ENCODE measurements at regions not wholly inside any gene's neighbourhood (a gene's known extent, or its start where the extent isn't known, plus 50 kb on each side); places are given as distances from the start of the nearest gene placed in this dataset.

DNA sequence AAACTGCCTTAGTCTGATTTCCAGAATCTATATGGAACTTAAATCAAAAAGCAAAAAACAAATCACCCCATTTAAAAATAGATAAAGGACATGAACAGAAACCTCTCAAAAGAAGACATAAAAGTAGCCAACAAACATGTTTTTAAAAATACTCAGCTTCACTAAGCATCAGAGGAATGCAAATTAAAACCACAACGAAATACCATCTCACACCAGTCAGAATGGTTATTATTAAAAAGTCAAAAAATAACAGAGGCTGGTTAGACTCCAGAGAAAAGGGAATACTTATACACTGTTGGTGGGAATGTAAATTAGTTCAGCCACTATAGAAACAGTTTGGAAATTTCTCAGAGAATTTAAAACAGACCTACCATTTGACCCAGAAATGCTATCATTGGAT lies 367.9 kb downstream of the ZIC4 start:
- DNase-seq (ENCODE audit: low spot score): no peak
- TF ChIP-seq, protein P1, sequence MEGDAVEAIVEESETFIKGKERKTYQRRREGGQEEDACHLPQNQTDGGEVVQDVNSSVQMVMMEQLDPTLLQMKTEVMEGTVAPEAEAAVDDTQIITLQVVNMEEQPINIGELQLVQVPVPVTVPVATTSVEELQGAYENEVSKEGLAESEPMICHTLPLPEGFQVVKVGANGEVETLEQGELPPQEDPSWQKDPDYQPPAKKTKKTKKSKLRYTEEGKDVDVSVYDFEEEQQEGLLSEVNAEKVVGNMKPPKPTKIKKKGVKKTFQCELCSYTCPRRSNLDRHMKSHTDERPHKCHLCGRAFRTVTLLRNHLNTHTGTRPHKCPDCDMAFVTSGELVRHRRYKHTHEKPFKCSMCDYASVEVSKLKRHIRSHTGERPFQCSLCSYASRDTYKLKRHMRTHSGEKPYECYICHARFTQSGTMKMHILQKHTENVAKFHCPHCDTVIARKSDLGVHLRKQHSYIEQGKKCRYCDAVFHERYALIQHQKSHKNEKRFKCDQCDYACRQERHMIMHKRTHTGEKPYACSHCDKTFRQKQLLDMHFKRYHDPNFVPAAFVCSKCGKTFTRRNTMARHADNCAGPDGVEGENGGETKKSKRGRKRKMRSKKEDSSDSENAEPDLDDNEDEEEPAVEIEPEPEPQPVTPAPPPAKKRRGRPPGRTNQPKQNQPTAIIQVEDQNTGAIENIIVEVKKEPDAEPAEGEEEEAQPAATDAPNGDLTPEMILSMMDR (IDR thresholded peaks at IDR 0.05; ENCODE audit: extremely low read depth, missing control alignments): no peak

- TF ChIP-seq, protein P1 (IDR thresholded peaks at IDR 0.05; ENCODE audit: extremely low read depth, missing control alignments): no peak
- no peak for DNase-seq (ENCODE audit: low spot score)
Measured at GRCh38 chr3:147034359-147034758, 372.0 kb downstream of the ZIC4 start.

GRCh38 chr3:147030274-147030673 lies 376.1 kb downstream of the ZIC4 start:
- TF ChIP-seq, protein P1 (IDR thresholded peaks at IDR 0.05; ENCODE audit: extremely low read depth, missing control alignments): no peak
- no peak for DNase-seq (ENCODE audit: low spot score)

DNA sequence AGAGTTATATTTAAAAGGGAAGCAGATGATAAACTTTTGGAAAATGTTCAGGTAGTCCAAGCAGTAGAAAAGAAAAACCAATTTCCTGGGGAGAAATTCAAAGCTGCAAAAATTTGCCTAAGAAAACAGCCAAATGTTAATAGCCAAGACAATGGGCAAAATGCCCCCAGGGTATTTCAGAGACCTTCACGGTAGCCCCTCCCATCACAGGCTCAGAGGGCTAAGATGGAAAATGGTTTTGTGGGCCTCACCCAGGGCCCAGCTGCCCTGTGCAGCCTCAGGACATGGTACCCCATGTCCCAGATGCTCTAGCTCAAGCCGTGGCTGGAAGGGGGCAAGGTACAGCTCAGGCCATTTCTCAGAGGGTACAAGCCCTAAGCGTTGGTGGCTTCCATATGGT lies 391.0 kb downstream of the ZIC4 start:
- TF ChIP-seq, protein P1 (IDR thresholded peaks at IDR 0.05; ENCODE audit: extremely low read depth, missing control alignments): no peak
- DNase-seq (ENCODE audit: low spot score): no peak

DNA sequence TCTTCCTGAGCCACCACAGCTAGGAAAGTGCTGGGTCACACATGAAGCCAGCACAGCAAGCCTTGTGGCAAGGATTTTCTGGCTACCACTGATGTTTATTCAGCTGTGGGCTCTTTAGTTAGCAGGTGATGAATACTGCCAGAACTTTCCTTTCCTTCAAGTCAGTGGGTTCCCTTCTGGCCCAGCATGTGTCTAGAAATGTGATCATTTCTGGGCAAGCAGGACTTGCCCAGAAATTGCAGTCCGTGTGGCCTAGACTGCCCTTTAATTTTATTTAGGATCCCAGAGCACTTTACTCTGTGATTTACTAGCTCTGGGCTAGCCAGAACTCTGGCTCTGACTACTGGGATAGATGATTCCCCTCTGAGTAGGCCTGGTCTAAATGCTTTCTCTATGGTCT lies 397.5 kb downstream of the ZIC4 start:
- no peak for DNase-seq (ENCODE audit: low spot score)
- TF ChIP-seq, protein P1 (IDR thresholded peaks at IDR 0.05; ENCODE audit: extremely low read depth, missing control alignments): no peak

DNA sequence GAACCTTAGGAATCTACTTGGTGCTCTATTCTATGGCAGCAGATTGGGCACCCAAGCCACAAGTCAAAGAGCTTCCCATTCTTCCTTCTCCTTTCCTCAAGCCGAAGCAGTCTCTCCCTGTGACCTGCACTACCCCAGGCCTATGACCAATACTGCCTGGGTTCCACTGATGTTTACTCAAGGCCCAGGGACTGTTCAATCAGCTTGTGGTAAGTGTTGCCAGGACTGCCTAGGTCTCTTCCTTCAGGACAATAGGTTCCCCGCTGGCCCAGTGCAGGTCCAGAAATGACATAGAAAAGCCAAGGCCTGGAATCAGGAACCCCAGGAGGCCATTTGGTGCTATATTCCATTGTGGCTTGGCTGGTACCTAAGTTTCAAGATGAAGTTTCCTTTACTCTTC lies 397.9 kb downstream of the ZIC4 start:
- TF ChIP-seq, protein P1 (IDR thresholded peaks at IDR 0.05; ENCODE audit: extremely low read depth, missing control alignments): no peak
- DNase-seq (ENCODE audit: low spot score): no peak

GRCh38 chr3:147007736-147008245 lies 398.6 kb downstream of the ZIC4 start:
- TF ChIP-seq, protein P1 (IDR thresholded peaks at IDR 0.05; ENCODE audit: extremely low read depth, missing control alignments): no peak
- no peak for DNase-seq (ENCODE audit: low spot score)
